ENCODE measurements at regions not wholly inside any gene's neighbourhood (a gene's known extent, or its start where the extent isn't known, plus 50 kb on each side); places are given as distances from the start of the nearest gene placed in this dataset.
A peak's percentile ranks its signal among the peaks of the same experiment; 100 is the strongest.
"Not testable (repeated sequence)": the region's sequence is repeated elsewhere in the genome, so short reads cannot be mapped to it uniquely, and the experiment has no call there.

DNA sequence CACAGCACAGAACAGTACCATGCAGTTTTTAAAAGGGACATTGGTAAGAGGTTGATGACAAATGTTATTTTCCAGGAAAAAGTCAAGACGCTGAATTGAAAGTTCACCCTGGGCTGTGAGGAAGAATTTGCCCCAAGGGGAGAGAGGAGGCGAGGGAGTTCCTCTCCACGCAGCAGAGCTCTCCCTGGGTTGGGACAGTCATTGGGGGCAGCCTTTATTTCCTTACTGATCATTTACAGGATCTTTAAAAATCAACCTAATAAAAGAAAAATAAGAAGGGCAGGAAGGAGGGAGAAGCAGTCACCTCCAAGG is 49.9 kb upstream of the WNT7B start:
- no peak for DNase-seq

- DNase-seq, result peak in 1 of 2 donors; percentile 49
Observed at GRCh38 chr22:46027211-46028105, 50.5 kb upstream of the WNT7B start.

GRCh38 chr22:46028106-46028991 is 51.4 kb upstream of the WNT7B start:
- DNase-seq, result no peak

GRCh38 chr22:46029036-46029435 is 52.1 kb upstream of the WNT7B start:
- no peak for DNase-seq

GRCh38 chr22:46029574-46030200 is 52.7 kb upstream of the WNT7B start:
- DNase-seq, result no peak

GRCh38 chr22:46030231-46030880 is 53.4 kb upstream of the WNT7B start:
- no peak for DNase-seq

- no peak for DNase-seq
Observed at GRCh38 chr22:46031066-46031465, 54.1 kb upstream of the WNT7B start.

DNA sequence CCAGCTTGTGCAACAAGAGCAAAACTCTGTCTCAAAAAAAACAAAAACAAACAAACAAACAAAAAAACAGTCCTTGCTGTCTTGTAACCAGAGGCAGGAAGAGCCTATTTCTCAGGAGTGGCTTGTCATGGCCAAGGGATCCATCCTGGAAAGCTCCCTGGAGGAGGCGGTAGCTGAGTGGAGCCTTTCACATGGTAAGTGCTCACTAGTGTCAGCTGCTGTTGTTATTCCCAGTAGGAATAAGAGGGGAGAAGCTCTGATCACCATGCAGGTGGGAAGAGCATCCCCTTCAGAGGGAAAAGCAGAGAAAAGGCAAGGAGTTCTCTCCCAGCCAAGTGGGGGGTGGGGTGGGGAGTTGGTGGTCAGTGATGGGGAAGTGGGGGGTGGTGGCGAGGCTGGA is 54.6 kb upstream of the WNT7B start:
- DNase-seq, result no peak

- DNase-seq, result no peak
Observed at GRCh38 chr22:46031965-46032851, 55.2 kb upstream of the WNT7B start.

DNA sequence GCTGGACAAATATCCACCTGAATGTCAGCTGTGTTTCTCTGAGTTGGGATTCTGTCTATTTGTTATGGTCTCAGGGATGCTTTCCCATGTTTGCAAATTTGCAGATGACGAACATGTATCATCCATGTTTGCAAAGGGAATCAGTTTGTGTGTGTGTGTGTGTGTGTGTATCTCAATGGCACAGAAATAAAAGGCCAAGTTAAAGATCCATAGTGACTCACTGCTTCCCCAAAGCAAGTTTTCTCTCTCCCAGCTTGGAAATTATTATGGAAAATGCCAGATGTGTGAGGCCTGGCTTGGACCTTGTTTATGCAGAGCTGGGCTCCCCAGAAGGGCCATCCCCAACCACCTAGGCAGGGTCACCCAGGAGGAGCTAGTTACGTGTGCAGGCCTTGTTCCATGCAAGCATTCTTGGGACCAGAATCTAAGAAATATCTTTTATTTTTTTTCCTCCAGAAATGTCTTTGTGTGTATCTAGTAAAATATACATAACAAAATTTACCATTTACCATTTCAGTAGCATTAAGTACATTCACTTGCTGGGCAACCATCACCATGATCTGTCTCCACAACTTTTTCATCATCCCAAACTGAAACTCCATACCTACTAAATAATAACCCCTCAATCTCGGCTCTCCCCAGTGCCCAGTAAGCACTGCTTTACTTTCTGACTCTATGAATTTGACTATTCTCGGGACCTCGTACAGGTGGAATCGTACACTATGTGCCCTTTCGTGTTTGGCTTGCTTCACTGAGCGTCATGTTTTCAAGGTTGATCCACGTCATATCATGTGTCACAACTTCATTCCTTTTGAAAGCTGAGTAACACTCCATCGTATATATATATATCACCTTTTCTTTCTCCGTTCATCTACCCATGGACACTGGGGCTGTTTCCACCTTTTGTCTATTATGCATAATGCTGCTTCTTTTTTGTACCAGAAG is 56.6 kb upstream of the WNT7B start:
- no peak for DNase-seq

DNA sequence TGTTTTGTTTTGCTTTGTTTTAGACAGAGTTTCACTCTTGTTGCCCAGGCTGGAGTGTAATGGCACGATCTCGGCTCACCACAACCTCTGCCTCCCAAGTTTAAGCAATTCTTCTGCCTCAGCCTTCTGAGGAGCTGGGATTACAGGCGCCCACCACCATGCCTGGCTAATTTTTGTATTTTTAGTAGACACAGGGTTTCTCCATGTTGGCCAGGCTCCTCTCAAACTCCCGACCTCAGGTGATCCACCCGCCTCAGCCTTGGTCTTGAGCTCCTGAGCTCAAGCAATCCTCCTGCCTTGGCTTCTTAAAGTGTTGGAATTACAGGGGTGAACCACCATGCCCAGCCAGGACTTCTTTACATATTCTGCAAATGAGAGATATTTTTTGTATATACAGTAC is 57.5 kb upstream of the WNT7B start:
- not testable (repeated sequence) for DNase-seq

DNA sequence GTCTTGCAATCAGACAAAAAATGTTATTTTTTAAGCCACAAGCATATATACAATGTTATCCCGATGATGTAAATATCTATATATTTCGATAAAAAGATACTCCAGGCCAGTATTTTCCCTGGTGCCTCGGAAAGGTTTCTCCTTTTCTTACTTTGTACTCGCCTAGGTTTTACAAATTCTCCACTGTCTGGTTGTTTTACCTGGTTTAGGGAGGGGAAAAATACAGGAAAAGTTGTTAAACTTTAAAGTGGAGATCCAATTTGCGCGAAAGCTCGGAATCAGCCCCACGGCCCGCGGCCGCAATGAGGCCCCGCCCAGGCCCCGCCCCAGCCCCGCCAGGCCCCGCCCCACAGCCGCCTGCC is 58.4 kb upstream of the WNT7B start:
- DNase-seq, result no peak

DNA sequence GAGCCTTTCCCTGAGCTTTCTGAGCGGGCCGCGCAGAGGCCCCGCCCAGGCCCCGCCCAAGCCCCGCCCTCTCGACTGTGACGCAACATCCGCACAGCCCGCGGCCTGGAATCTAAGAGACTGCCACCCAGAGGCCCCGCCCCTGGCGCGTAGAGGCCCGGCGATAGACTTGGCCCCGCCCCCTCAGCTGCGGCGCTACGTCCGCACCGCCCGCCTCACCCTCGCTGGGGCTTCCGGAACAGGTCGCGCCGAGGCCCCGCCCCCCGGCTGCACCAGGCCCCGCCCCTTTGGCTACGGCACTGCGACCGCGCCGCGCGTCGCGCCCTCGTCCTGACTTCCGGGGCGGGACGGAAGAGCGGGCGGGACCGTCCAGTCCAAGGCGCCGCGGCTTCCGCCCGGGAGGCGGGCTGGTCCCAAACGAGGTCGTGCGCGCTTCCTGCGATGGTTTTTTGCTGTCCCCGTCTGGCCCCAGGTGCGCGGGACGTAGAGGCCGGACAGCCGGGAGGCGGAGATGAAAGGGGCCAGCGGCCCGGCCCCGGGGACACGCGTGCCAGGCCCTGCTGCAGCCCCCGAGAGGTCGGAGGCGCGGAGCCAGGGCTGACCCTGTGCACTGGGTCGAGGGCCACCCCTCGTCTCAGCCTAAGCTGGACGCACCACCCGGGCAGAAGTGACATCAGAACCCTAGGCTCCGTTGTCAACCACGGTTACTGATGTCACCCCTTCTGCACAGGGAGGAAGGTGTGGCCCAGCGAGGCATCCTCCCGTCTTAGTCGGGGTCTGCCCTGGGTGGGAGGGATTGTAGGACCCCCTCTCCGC is 59.0 kb upstream of the WNT7B start:
- peak; percentile 100 for DNase-seq

DNA sequence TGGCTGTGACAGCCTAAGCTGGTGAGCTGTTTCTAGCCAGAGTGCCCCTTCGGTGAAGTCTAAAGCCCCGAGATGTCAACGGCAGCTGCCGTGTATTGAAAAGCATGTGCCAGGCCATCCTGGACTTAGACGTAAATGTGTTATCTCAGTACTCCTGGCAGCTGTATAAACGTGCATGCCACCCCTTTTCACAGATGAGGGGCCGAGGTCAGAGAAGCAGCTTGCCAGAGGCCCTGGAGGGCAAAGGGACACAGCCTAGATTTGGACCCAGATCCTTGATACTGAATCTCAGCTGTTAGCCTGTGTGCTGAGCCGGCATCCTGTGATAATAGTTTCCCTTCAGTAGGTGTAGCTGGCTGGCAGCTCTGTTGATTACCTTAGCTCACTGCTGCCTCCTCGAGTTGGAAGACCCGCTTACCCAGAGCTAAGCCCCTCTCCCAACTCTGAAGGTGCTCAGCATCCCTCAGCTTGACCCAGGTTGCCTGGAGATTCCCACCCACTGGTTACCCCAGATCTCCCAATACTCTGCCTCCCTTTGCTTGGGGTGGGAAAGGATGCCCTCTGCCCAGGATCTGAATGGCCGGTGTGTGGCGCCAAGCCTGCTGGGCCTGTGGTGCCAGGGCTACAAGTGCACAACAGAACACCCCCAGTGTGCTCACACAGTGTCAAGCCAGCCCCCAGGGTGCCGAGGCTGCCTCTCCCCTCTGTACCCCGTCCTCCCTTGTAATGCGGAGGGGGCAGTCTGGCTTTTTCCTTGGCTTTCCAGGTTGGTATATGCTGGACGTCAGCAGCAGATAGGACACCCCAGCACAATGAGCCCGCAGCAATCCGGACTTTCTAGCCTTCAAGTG is 59.8 kb upstream of the WNT7B start:
- DNase-seq, result no peak

- DNase-seq, result no peak
Observed at GRCh38 chr22:46038174-46038487, 61.2 kb upstream of the WNT7B start.

- DNase-seq, result peak in 1 of 2 donors; percentile 24
Observed at GRCh38 chr22:46038516-46039430, 61.8 kb upstream of the WNT7B start.

DNA sequence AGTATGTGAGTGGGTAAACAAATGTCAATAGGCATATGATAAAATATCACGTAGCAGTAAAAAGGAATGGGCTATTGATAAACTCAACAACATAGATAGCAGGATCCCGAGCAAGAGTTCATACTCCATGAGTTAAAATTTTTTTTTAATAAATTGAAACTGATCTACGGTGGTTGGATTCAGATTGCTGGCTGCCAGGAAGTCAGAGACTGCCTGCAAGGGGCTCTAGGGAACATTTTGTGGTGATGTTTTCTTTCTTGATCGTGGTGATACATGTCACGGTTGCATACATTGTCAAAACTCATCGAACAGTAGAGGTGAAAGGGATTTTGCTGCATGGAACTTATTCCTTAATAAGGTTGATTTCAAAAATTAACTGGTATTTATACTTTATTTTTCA is 62.6 kb upstream of the WNT7B start:
- no peak for DNase-seq
